SU-DHL-6 (cell line): ENCODE measurements at regions not wholly inside any gene's neighbourhood (a gene's known extent, or its start where the extent isn't known, plus 50 kb on each side); places are given as distances from the start of the nearest gene placed in this dataset.
"Not testable (repeated sequence)": the region's sequence is repeated elsewhere in the genome, so short reads cannot be mapped to it uniquely, and the experiment has no call there.

Experiments
- H2AFZ ChIP-seq: fragments of 200-600 bp; sonication (generic); 2 replicates; pipeline ENCODE4 v1.6.1; 2014; ENCODE audit warnings: low read depth, mild to moderate bottlenecking, moderate library complexity, mixed read lengths, antibody characterized with exemption, low read length; ENCODE audit not compliant: severe bottlenecking
- H3F3A ChIP-seq: fragments of 200-600 bp; shearing (Covaris generic); 2 replicates; pipeline ENCODE4 v1.6.0; 2016; ENCODE audit warnings: antibody characterized with exemption, mild to moderate bottlenecking; ENCODE audit not compliant: insufficient read depth
- H3K27ac ChIP-seq: fragments of 200-600 bp; sonication (generic); 2 replicates; pipeline ENCODE4 v1.5.1; 2016; ENCODE audit warnings: low read depth, mild to moderate bottlenecking, low read length, moderate library complexity, mixed read lengths
- H3K27me3 ChIP-seq: fragments of 200-600 bp; sonication (generic), shearing (Covaris generic); 2 replicates; pipeline ENCODE4 v1.6.0; 2014; ENCODE audit warnings: mild to moderate bottlenecking, low read length
- H3K36me3 ChIP-seq: fragments of 200-600 bp; sonication (generic); 2 replicates; pipeline ENCODE4 v1.6.1; 2014; ENCODE audit warnings: mild to moderate bottlenecking, low read length, mixed read lengths
- H3K4me2 ChIP-seq: fragments of 300-600, 200-600 bp; shearing (Covaris generic), sonication (generic); 2 replicates; pipeline ENCODE4 v1.6.0; 2014; ENCODE audit warnings: low read length, low read depth, mild to moderate bottlenecking; ENCODE audit not compliant: poor library complexity, severe bottlenecking
- H3K4me3 ChIP-seq: fragments of 200-600 bp; sonication (generic); 2 replicates; pipeline ENCODE4 v1.5.1; 2014; ENCODE audit warnings: antibody characterized with exemption, low read length, mild to moderate bottlenecking, mixed read lengths; ENCODE audit not compliant: insufficient read depth, poor library complexity, severe bottlenecking
- H3K79me2 ChIP-seq: fragments of 200-600 bp; sonication (generic); 2 replicates; pipeline ENCODE4 v1.6.1; 2014; ENCODE audit warnings: mild to moderate bottlenecking, low read length, moderate library complexity; ENCODE audit not compliant: insufficient read depth
- H3K9ac ChIP-seq: fragments of 200-600 bp; sonication (generic); 2 replicates; pipeline ENCODE4 v1.7.0; 2014; ENCODE audit warnings: mild to moderate bottlenecking, low read length
- H3K9me2 ChIP-seq: fragments of 200-600 bp; sonication (generic); replicated peaks from 2 replicates; pipeline ENCODE4 v1.6.1; 2014; ENCODE audit warnings: low read length; ENCODE audit not compliant: insufficient read depth
- H3K9me3 ChIP-seq: fragments of 200-600 bp; sonication (generic); 2 replicates; pipeline ENCODE4 v1.6.1; 2014; ENCODE audit warnings: low read length, mixed read lengths; ENCODE audit not compliant: insufficient read depth
- H4K20me1 ChIP-seq: fragments of 200-600 bp; sonication (generic); 2 replicates; pipeline ENCODE4 v1.6.1; 2014; ENCODE audit warnings: low read depth, mild to moderate bottlenecking, antibody characterized with exemption, low read length, moderate library complexity, mixed read lengths
- EZH2phosphoT487 ChIP-seq: fragments of 200-600 bp; sonication (generic), shearing (Covaris generic); conservative IDR thresholded peaks from 2 replicates; pipeline ENCODE4 v1.6.1; 2018; ENCODE audit warnings: mild to moderate bottlenecking, antibody characterized with exemption, low read length, moderate library complexity, mixed read lengths
- TF ChIP-seq, protein P1 (sequence below): fragments of 200-600 bp; sonication (generic); IDR thresholded peaks from one replicate; pipeline ENCODE4 v1.5.1; 2017; ENCODE audit warnings: antibody characterized with exemption, mild to moderate bottlenecking, low read length, moderate library complexity; ENCODE audit not compliant: insufficient read depth, poor library complexity, severe bottlenecking

DNA sequence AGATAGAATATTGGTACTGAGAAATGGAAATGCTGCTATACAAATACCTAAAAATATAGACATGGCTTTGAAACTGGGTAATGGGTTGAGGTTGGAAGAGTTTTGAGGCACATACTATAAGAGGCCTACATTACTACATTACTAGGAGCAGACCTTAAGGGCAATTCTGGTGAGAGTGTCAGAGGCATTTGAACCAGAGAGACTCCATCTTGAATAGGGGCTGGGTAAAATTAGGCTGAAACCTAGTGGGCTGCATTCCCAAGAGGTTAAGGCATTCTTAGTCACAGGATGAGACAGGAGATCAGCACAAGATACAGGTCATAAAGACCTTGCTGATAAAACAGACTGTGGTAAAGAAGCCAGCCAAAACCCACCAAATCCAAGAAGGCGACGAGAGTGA is 104.6 kb upstream of the ADRA1B start:
- Histone ChIP-seq H3K4me2 (no peak overlapping the region), H3K9ac (no peak overlapping the region), H3K36me3 (no peaks in the 10 kb centered on the region), H4K20me1 (no peaks in the 10 kb centered on the region), H3K27me3 (no peaks in the 10 kb centered on the region), H3K27ac (no peak overlapping the region), H3F3A (no peaks in the 10 kb centered on the region), H3K4me3 (no peak overlapping the region), H3K79me2 (no peaks in the 10 kb centered on the region), H2AFZ (no peak overlapping the region), H3K9me2 (no peaks in the 10 kb centered on the region), H3K9me3 (no peaks in the 10 kb centered on the region)
- no peak for TF ChIP-seq EZH2phosphoT487
- TF ChIP-seq, protein P1, sequence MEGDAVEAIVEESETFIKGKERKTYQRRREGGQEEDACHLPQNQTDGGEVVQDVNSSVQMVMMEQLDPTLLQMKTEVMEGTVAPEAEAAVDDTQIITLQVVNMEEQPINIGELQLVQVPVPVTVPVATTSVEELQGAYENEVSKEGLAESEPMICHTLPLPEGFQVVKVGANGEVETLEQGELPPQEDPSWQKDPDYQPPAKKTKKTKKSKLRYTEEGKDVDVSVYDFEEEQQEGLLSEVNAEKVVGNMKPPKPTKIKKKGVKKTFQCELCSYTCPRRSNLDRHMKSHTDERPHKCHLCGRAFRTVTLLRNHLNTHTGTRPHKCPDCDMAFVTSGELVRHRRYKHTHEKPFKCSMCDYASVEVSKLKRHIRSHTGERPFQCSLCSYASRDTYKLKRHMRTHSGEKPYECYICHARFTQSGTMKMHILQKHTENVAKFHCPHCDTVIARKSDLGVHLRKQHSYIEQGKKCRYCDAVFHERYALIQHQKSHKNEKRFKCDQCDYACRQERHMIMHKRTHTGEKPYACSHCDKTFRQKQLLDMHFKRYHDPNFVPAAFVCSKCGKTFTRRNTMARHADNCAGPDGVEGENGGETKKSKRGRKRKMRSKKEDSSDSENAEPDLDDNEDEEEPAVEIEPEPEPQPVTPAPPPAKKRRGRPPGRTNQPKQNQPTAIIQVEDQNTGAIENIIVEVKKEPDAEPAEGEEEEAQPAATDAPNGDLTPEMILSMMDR: no peak

DNA sequence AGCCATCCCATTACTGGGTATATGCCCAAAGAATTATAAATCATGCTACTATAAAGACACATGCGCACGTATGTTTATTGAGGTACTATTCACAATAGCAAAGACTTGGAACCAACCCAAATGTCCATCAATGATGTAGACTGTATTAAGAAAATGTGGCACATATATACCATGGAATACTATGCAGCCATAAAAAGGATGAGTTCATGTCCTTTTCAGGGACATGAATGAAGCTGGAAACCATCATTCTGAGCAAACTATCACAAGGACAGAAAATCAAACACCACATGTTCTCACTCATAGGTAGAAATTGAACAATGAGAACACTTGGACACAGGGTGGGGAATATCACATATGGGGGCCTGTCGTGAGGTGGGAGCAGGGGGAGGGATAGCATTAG is 103.5 kb upstream of the ADRA1B start:
- H3K9ac ChIP-seq, H2AFZ ChIP-seq: not testable (repeated sequence)

DNA sequence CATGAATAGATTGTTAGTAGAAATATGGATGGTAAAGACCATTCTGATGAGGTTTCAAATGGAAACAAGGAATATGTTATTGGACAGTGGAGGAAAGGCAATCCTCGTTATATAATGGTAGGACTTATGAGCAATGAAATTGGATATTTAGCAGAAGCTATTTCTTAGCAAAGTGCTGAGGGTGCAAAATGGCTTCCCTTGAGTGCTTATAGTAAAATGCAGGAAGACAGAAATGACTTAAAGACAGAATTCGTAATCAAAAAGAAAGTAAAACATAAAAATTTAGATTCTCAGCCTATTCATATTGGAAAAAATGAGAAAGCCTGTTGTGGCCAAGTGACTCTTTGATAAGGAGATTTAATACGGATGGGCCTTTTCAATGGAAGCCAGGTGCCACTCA is 102.1 kb upstream of the ADRA1B start:
- Histone ChIP-seq H4K20me1 (no peaks in the 10 kb centered on the region), H3F3A (no peaks in the 10 kb centered on the region), H3K79me2 (no peaks in the 10 kb centered on the region), H3K9me2 (no peaks in the 10 kb centered on the region), H2AFZ (no peak overlapping the region), H3K36me3 (no peaks in the 10 kb centered on the region), H3K9me3 (no peaks in the 10 kb centered on the region), H3K27me3 (no peaks in the 10 kb centered on the region), H3K4me3 (no peak overlapping the region), H3K4me2 (no peak overlapping the region), H3K9ac (no peak overlapping the region), H3K27ac (no peak overlapping the region)
- TF ChIP-seq, protein P1: no peak
- TF ChIP-seq EZH2phosphoT487: no peak

More for the DNA sequence above, 103.5 kb upstream of the ADRA1B start:
- not testable (repeated sequence) for H3K4me3 ChIP-seq, H3F3A ChIP-seq, H3K36me3 ChIP-seq, H3K79me2 ChIP-seq, H3K27me3 ChIP-seq, H4K20me1 ChIP-seq, H3K4me2 ChIP-seq, H3K9me2 ChIP-seq, H3K9me3 ChIP-seq, H3K27ac ChIP-seq

DNA sequence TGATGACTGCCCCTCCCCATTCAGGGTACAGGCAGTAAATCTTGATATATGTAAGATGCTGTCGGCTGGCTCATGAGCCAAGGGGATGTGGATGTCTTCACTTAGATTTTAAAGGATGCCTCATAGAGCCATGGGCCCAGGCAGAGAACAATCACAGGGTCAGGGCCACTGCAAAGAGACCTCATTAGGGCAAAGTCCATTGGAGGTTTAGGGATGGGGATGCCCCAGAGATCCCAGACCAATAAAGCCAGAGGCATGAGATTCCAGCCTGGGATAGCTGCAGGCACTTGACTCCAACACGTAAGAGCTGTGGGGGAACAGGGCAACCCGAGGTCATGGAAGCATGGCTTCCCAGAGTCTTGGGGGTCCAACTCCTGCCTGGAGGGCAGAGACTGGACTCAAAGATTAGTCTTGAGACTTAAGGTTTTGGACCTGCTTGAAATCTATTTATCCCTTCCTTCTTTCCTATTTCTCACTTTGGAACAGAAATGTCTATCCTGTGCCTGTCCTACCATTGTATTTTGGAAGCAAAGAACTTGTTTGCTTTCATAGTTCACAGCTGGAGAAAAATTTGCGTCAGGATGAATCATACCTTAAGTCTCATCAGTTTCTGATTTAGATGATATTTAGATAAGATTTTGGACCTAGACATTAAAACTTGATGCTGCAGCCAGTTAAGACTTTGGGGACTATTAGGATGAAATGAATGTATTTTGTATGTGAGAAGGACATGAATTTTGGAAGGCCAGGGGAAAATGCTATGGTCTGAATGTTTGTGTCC is 101.3 kb upstream of the ADRA1B start:
- H3K36me3 ChIP-seq: no peaks in the 10 kb centered on the region
- H3K9me2 ChIP-seq: no peaks in the 10 kb centered on the region
- H3K79me2 ChIP-seq: no peaks in the 10 kb centered on the region
- H3K27ac ChIP-seq: no peak overlapping the region
- no peak overlapping the region for H3K4me3 ChIP-seq
- no peak overlapping the region for H3K9ac ChIP-seq
- no peaks in the 10 kb centered on the region for H4K20me1 ChIP-seq
- no peaks in the 10 kb centered on the region for H3F3A ChIP-seq
- H3K27me3 ChIP-seq: no peaks in the 10 kb centered on the region
- H3K9me3 ChIP-seq: no peaks in the 10 kb centered on the region
- H3K4me2 ChIP-seq: no peak overlapping the region
- TF ChIP-seq, protein P1: no peak
- TF ChIP-seq EZH2phosphoT487: no peak
- no peak overlapping the region for H2AFZ ChIP-seq
